ENCODE measurements at regions not wholly inside any gene's neighbourhood (a gene's known extent, or its start where the extent isn't known, plus 50 kb on each side); places are given as distances from the start of the nearest gene placed in this dataset.

DNA sequence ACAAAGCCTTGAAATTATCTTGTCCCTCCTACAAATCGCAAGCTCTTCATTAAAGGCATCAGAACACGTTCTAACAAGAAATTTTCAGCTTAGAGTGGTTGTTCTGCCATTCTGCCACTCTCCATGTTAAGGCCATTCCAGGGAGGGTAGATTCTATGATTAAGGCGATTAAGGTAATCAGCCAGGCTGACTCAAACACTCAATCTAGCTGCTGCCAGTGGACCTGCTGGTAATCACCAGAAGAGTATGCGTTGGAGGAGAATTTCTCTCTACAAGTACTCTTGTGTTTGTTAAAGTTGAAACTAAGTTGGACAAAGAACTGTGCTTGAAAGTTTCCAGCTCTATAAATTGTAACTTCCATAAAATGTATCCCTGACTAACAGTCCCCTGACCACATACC lies 149.2 kb upstream of the COL1A2 start:
- TF ChIP-seq, protein P1, sequence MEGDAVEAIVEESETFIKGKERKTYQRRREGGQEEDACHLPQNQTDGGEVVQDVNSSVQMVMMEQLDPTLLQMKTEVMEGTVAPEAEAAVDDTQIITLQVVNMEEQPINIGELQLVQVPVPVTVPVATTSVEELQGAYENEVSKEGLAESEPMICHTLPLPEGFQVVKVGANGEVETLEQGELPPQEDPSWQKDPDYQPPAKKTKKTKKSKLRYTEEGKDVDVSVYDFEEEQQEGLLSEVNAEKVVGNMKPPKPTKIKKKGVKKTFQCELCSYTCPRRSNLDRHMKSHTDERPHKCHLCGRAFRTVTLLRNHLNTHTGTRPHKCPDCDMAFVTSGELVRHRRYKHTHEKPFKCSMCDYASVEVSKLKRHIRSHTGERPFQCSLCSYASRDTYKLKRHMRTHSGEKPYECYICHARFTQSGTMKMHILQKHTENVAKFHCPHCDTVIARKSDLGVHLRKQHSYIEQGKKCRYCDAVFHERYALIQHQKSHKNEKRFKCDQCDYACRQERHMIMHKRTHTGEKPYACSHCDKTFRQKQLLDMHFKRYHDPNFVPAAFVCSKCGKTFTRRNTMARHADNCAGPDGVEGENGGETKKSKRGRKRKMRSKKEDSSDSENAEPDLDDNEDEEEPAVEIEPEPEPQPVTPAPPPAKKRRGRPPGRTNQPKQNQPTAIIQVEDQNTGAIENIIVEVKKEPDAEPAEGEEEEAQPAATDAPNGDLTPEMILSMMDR (IDR thresholded peaks at IDR 0.05): no peak
- no peak for TF ChIP-seq POLR2A (IDR thresholded peaks at IDR 0.05)

Measured in uterus (tissue), 2 donors.